ENCODE measurements at regions not wholly inside any gene's neighbourhood (a gene's known extent, or its start where the extent isn't known, plus 50 kb on each side); places are given as distances from the start of the nearest gene placed in this dataset.
"Not testable (repeated sequence)": the region's sequence is repeated elsewhere in the genome, so short reads cannot be mapped to it uniquely, and the experiment has no call there.

GRCh38 chr5:62211405-62211804 lies 94.6 kb upstream of the KIF2A start:
- Mint-ChIP-seq H3K4me3 (no peak overlapping the region), H3K27me3 (ENCODE audit: low read depth) (peaks cover 20% of the 10 kb centered on the region), H3K36me3 (no peaks in the 10 kb centered on the region), H3K9me3 (peaks cover 6% of the 10 kb centered on the region), H3K4me1 (no peaks in the 10 kb centered on the region), H3K27ac (no peak overlapping the region)
- no peak for DNase-seq (ENCODE audit: low spot score in 2 of 2, unreplicated experiment in 2 of 2)
- no peak for TF ChIP-seq CTCF (IDR thresholded peaks at IDR 0.05; ENCODE audit: unreplicated experiment)

GRCh38 chr5:62212648-62213047 lies 93.4 kb upstream of the KIF2A start:
- Mint-ChIP-seq H3K9me3 (peaks cover 6% of the 10 kb centered on the region), H3K4me3 (no peak overlapping the region), H3K27me3 (ENCODE audit: low read depth) (peaks cover 20% of the 10 kb centered on the region), H3K4me1 (no peaks in the 10 kb centered on the region), H3K27ac (no peak overlapping the region), H3K36me3 (no peaks in the 10 kb centered on the region)
- no peak for TF ChIP-seq CTCF (IDR thresholded peaks at IDR 0.05; ENCODE audit: unreplicated experiment)
- no peak for DNase-seq (ENCODE audit: low spot score in 2 of 2, unreplicated experiment in 2 of 2)

GRCh38 chr5:62214701-62215100 lies 91.3 kb upstream of the KIF2A start:
- no peak for DNase-seq (ENCODE audit: low spot score in 2 of 2, unreplicated experiment in 2 of 2)
- H3K36me3 Mint-ChIP-seq = no peaks in the 10 kb centered on the region

GRCh38 chr5:62216603-62217002 lies 89.4 kb upstream of the KIF2A start:
- not testable (repeated sequence) for DNase-seq (ENCODE audit: low spot score in 2 of 2, unreplicated experiment in 2 of 2); H3K27ac Mint-ChIP-seq; H3K36me3 Mint-ChIP-seq; H3K4me1 Mint-ChIP-seq; H3K9me3 Mint-ChIP-seq; H3K4me3 Mint-ChIP-seq
- peaks cover 26% of the 10 kb centered on the region for H3K27me3 Mint-ChIP-seq (ENCODE audit: low read depth)

More at GRCh38 chr5:62214701-62215100, 91.3 kb upstream of the KIF2A start:
- H3K4me3 Mint-ChIP-seq = no peak overlapping the region
- H3K27me3 Mint-ChIP-seq (ENCODE audit: low read depth) = peaks cover 20% of the 10 kb centered on the region
- H3K9me3 Mint-ChIP-seq = peaks cover 6% of the 10 kb centered on the region
- no peak for TF ChIP-seq CTCF (IDR thresholded peaks at IDR 0.05; ENCODE audit: unreplicated experiment)
- H3K4me1 Mint-ChIP-seq = no peaks in the 10 kb centered on the region
- no peak overlapping the region for H3K27ac Mint-ChIP-seq

GRCh38 chr5:62217095-62217494 lies 88.9 kb upstream of the KIF2A start:
- not testable (repeated sequence) for H3K9me3 Mint-ChIP-seq; H3K36me3 Mint-ChIP-seq; H3K4me1 Mint-ChIP-seq; DNase-seq (ENCODE audit: low spot score in 2 of 2, unreplicated experiment in 2 of 2); H3K4me3 Mint-ChIP-seq; H3K27ac Mint-ChIP-seq
- peaks cover 24% of the 10 kb centered on the region for H3K27me3 Mint-ChIP-seq (ENCODE audit: low read depth)

- DNase-seq (ENCODE audit: low spot score in 2 of 2, unreplicated experiment in 2 of 2); H3K4me3 Mint-ChIP-seq; H3K9me3 Mint-ChIP-seq; H3K36me3 Mint-ChIP-seq; H3K27ac Mint-ChIP-seq; H3K4me1 Mint-ChIP-seq: not testable (repeated sequence)
- peaks cover 20% of the 10 kb centered on the region for H3K27me3 Mint-ChIP-seq (ENCODE audit: low read depth)
These were observed 87.1 kb upstream of the KIF2A start for GRCh38 chr5:62218860-62219259.

GRCh38 chr5:62221881-62222280 lies 84.1 kb upstream of the KIF2A start:
- H3K4me1 Mint-ChIP-seq; H3K27ac Mint-ChIP-seq; H3K4me3 Mint-ChIP-seq; DNase-seq (ENCODE audit: low spot score in 2 of 2, unreplicated experiment in 2 of 2); H3K36me3 Mint-ChIP-seq: not testable (repeated sequence)
- Mint-ChIP-seq H3K9me3 (peaks cover 18% of the 10 kb centered on the region), H3K27me3 (ENCODE audit: low read depth) (peaks cover 10% of the 10 kb centered on the region)

- H3K4me3 Mint-ChIP-seq; H3K4me1 Mint-ChIP-seq; H3K27ac Mint-ChIP-seq; H3K36me3 Mint-ChIP-seq; DNase-seq (ENCODE audit: low spot score in 2 of 2, unreplicated experiment in 2 of 2): not testable (repeated sequence)
- Mint-ChIP-seq H3K9me3 (peaks cover 22% of the 10 kb centered on the region), H3K27me3 (ENCODE audit: low read depth) (peaks cover 14% of the 10 kb centered on the region)
These were observed 83.7 kb upstream of the KIF2A start for GRCh38 chr5:62222305-62222704.

All from mesothelial cell of epicardium (in vitro differentiated cells).